Neural crest cell (in vitro differentiated cells): ENCODE measurements at regions not wholly inside any gene's neighbourhood (a gene's known extent, or its start where the extent isn't known, plus 50 kb on each side); places are given as distances from the start of the nearest gene placed in this dataset.

ENCODE experiments used
- DNase-seq: peaks from one replicate; pipeline ENCODE4 v3.0.0; 2021; ENCODE audit warnings: low read depth, mixed read lengths, low spot score
- H3K27ac Mint-ChIP-seq: one replicate; pipeline ENCODE4 v1.8.0; 2021; ENCODE audit warnings: mild to moderate bottlenecking, mixed read lengths; ENCODE audit not compliant: unreplicated experiment
- H3K27me3 Mint-ChIP-seq: 2 replicates; pipeline ENCODE4 v1.8.0; 2021; ENCODE audit warnings: low read depth, mild to moderate bottlenecking, mixed read lengths
- H3K36me3 Mint-ChIP-seq: 2 replicates; pipeline ENCODE4 v1.8.0; 2021; ENCODE audit warnings: low read depth, mild to moderate bottlenecking, mixed read lengths
- H3K4me1 Mint-ChIP-seq: 2 replicates; pipeline ENCODE4 v1.8.0; 2021; ENCODE audit warnings: mixed read lengths
- H3K4me3 Mint-ChIP-seq: one replicate; pipeline ENCODE4 v1.8.0; 2021; ENCODE audit warnings: mild to moderate bottlenecking, mixed read lengths
- H3K9me3 Mint-ChIP-seq: 2 replicates; pipeline ENCODE4 v1.8.0; 2021; ENCODE audit warnings: mixed read lengths
- CTCF ChIP-seq: fragments of 200-600 bp; sonication (generic); conservative IDR thresholded peaks from 2 replicates; pipeline ENCODE4 v1.5.0; 2021; ENCODE audit warnings: antibody characterized with exemption, mild to moderate bottlenecking

- peaks cover 3% of the 10 kb centered on the region for H3K4me1 Mint-ChIP-seq
- H3K9me3 Mint-ChIP-seq = no peaks in the 10 kb centered on the region
- DNase-seq = no peak
- no peak for TF ChIP-seq CTCF
- H3K27ac Mint-ChIP-seq = no peak overlapping the region
- H3K27me3 Mint-ChIP-seq = no peaks in the 10 kb centered on the region
- no peak overlapping the region for H3K4me3 Mint-ChIP-seq
- no peaks in the 10 kb centered on the region for H3K36me3 Mint-ChIP-seq
Observed at GRCh38 chr3:111324645-111325044, 217.4 kb upstream of the CD96 start.

GRCh38 chr3:111325160-111325718 is 216.8 kb upstream of the CD96 start:
- H3K4me3 Mint-ChIP-seq = no peak overlapping the region
- peaks cover 2% of the 10 kb centered on the region for H3K9me3 Mint-ChIP-seq
- H3K36me3 Mint-ChIP-seq = no peaks in the 10 kb centered on the region
- H3K27ac Mint-ChIP-seq = no peak overlapping the region
- no peaks in the 10 kb centered on the region for H3K27me3 Mint-ChIP-seq
- DNase-seq = no peak
- no peak for TF ChIP-seq CTCF
- H3K4me1 Mint-ChIP-seq = peaks cover 3% of the 10 kb centered on the region

- Mint-ChIP-seq H3K27me3 (no peaks in the 10 kb centered on the region), H3K9me3 (peaks cover 6% of the 10 kb centered on the region), H3K27ac (no peak overlapping the region), H3K4me1 (peaks cover 3% of the 10 kb centered on the region), H3K4me3 (no peak overlapping the region), H3K36me3 (no peaks in the 10 kb centered on the region)
- no peak for TF ChIP-seq CTCF
- DNase-seq = no peak
Observed at GRCh38 chr3:111326144-111326995, 215.6 kb upstream of the CD96 start.

- H3K4me1 Mint-ChIP-seq = no peaks in the 10 kb centered on the region
- TF ChIP-seq CTCF = no peak
- peaks cover 6% of the 10 kb centered on the region for H3K9me3 Mint-ChIP-seq
- H3K27me3 Mint-ChIP-seq = no peaks in the 10 kb centered on the region
- no peak for DNase-seq
- H3K27ac Mint-ChIP-seq = no peak overlapping the region
- no peak overlapping the region for H3K4me3 Mint-ChIP-seq
- no peaks in the 10 kb centered on the region for H3K36me3 Mint-ChIP-seq
Observed at GRCh38 chr3:111331306-111331705, 210.7 kb upstream of the CD96 start.

GRCh38 chr3:111331912-111332311 is 210.1 kb upstream of the CD96 start:
- no peaks in the 10 kb centered on the region for H3K27me3 Mint-ChIP-seq
- TF ChIP-seq CTCF = no peak
- H3K36me3 Mint-ChIP-seq = no peaks in the 10 kb centered on the region
- no peak for DNase-seq
- peaks cover 6% of the 10 kb centered on the region for H3K9me3 Mint-ChIP-seq
- no peak overlapping the region for H3K27ac Mint-ChIP-seq
- H3K4me1 Mint-ChIP-seq = peaks cover under 1% of the 10 kb centered on the region
- no peak overlapping the region for H3K4me3 Mint-ChIP-seq
